Right lung (tissue), 2 donors: ENCODE measurements at regions not wholly inside any gene's neighbourhood (a gene's known extent, or its start where the extent isn't known, plus 50 kb on each side); places are given as distances from the start of the nearest gene placed in this dataset.
A peak's percentile ranks its signal among the peaks of the same experiment; 100 is the strongest.
"Not testable (repeated sequence)": the region's sequence is repeated elsewhere in the genome, so short reads cannot be mapped to it uniquely, and the experiment has no call there.

Source experiments
- DNase-seq, 2 donors: peaks; one replicate each; pipeline ENCODE4 v3.0.0-alpha.2; 2013

- no peak for DNase-seq
Observed at GRCh38 chr10:80697926-80698325, 160.2 kb downstream of the SH2D4B start.

- peak; percentile 53 to 58 for DNase-seq
Observed at GRCh38 chr10:80699602-80700039, 161.9 kb downstream of the SH2D4B start.

GRCh38 chr10:80700252-80700651, 162.6 kb downstream of the SH2D4B start:
- no peak for DNase-seq

GRCh38 chr10:80700760-80701444, 163.2 kb downstream of the SH2D4B start:
- no peak for DNase-seq

- DNase-seq, result no peak
Observed at GRCh38 chr10:80701706-80702105, 164.0 kb downstream of the SH2D4B start.

- DNase-seq, result no peak
Observed at GRCh38 chr10:80702143-80702542, 164.4 kb downstream of the SH2D4B start.

GRCh38 chr10:80705899-80706298, 168.2 kb downstream of the SH2D4B start:
- no peak for DNase-seq

- DNase-seq, result no peak
Observed at GRCh38 chr10:80708185-80708584, 170.5 kb downstream of the SH2D4B start.

- DNase-seq, result no peak
Observed at GRCh38 chr10:80708808-80709207, 171.1 kb downstream of the SH2D4B start.

- no peak for DNase-seq
Observed at GRCh38 chr10:80709866-80710265, 172.2 kb downstream of the SH2D4B start.

- no peak for DNase-seq
Observed at GRCh38 chr10:80713398-80713928, 175.8 kb downstream of the SH2D4B start.

- no peak for DNase-seq
Observed at GRCh38 chr10:80714566-80714965, 176.9 kb downstream of the SH2D4B start.

- no peak for DNase-seq
Observed at GRCh38 chr10:80718024-80718423, 180.3 kb downstream of the SH2D4B start.

GRCh38 chr10:80719935-80720334, 182.2 kb downstream of the SH2D4B start:
- no peak for DNase-seq

- DNase-seq, result no peak
Observed at GRCh38 chr10:80720549-80720948, 182.8 kb downstream of the SH2D4B start.

- DNase-seq, result not testable (repeated sequence)
Observed at GRCh38 chr10:80728354-80728753, 190.7 kb downstream of the SH2D4B start.

GRCh38 chr10:80729896-80730295, 192.2 kb downstream of the SH2D4B start:
- no peak for DNase-seq

- no peak for DNase-seq
Observed at GRCh38 chr10:80730522-80730921, 192.8 kb downstream of the SH2D4B start.

- DNase-seq, result no peak
Observed at GRCh38 chr10:80734589-80734988, 196.9 kb downstream of the SH2D4B start.

- DNase-seq, result no peak
Observed at GRCh38 chr10:80737209-80737608, 199.5 kb downstream of the SH2D4B start.

- DNase-seq, result no peak
Observed at GRCh38 chr10:80739328-80739727, 201.6 kb downstream of the SH2D4B start.

- no peak for DNase-seq
Observed at GRCh38 chr10:80739963-80740715, 202.4 kb downstream of the SH2D4B start.

- no peak for DNase-seq
Observed at GRCh38 chr10:80741278-80741677, 203.6 kb downstream of the SH2D4B start.
